ENCODE measurements at regions not wholly inside any gene's neighbourhood (a gene's known extent, or its start where the extent isn't known, plus 50 kb on each side); places are given as distances from the start of the nearest gene placed in this dataset.
A peak's percentile ranks its signal among the peaks of the same experiment; 100 is the strongest.

DNA sequence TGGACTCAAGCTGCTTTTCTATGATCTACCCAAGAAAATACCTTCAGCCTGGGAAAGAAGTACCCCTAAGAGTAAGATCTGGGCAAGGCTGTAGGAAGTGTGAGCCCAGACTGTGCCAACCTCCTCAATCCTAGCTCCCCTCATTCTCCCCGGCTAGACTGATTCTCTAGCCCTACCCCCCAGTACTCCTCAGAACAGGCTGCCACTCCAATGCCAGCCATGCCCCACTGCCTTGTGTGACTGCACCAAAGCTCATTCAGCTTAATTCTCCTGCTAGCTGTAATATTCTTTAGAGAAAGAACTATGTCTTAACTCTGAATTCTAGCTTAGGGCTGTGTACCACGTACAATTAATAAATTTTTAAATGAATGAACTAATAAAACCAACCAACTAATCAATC, 92.6 kb upstream of the AKIP1 start:
- no peak overlapping the region for H3K56ac ChIP-seq (ENCODE audit: low read length)
- WGBS (ENCODE audit: extremely low coverage, insufficient coverage, low lambda C conversion rate) = no CpG with 5 or more reads among the region's 2 CpGs
- no peak for DNase-seq
- H3K27me3 ChIP-seq (ENCODE audit: insufficient read depth, low read length, poor library complexity) = no peaks in the 10 kb centered on the region
- no peak overlapping the region for H2BK5ac ChIP-seq (ENCODE audit: low read length)
- no peak overlapping the region for H2AK5ac ChIP-seq (ENCODE audit: low read length)
- no peak overlapping the region for H3K4ac ChIP-seq (ENCODE audit: low read depth, low read length)
- H3K4me1 ChIP-seq (ENCODE audit: control insufficient read depth, low read depth, low read length) = peaks cover 18% of the 10 kb centered on the region
- H3K9ac ChIP-seq (ENCODE audit: low read length) = no peak overlapping the region
- no peaks in the 10 kb centered on the region for H3K79me1 ChIP-seq (ENCODE audit: low read length)
- H3K4me2 ChIP-seq (ENCODE audit: low read length) = no peak overlapping the region
- no peaks in the 10 kb centered on the region for H3K36me3 ChIP-seq (ENCODE audit: control insufficient read depth, insufficient read depth, low read length)
- H3K4me3 ChIP-seq (ENCODE audit: low read length) = no peak overlapping the region
- no peaks in the 10 kb centered on the region for H3K79me2 ChIP-seq (ENCODE audit: control insufficient read depth, insufficient read depth, low read length)
- no peak overlapping the region for H3K27ac ChIP-seq (ENCODE audit: low read depth, low read length)
- no peak overlapping the region for H4K8ac ChIP-seq (ENCODE audit: low read depth, low read length)
- no peak overlapping the region for H3K18ac ChIP-seq (ENCODE audit: low read length)
- no peak overlapping the region for H2BK15ac ChIP-seq (replicated peaks; ENCODE audit: low read depth)
- no peak overlapping the region for H2BK120ac ChIP-seq (ENCODE audit: low read depth, low read length)
- no peak overlapping the region for H3K23ac ChIP-seq (ENCODE audit: low read length)
- H4K5ac ChIP-seq (ENCODE audit: low read length) = no peak overlapping the region

DNA sequence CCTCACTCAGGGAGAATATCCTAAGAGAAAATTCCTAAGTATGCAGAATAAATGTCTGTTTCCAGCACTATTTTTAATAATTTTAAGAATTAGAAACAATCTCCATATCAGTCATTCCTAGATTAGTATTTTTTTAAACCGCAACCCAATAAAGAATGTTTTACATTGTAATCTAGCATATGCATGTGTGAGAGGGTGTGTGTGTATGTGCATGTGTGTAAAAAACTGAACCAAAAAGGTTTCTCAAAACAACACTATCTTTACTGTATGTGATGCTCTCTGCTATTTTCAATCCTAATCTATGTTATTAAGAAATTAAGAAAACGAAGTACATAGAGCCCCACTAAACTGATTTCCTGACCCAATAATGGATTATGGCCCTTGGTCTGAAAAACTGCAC, 90.6 kb upstream of the AKIP1 start:
- no peak overlapping the region for H3K27ac ChIP-seq (ENCODE audit: low read depth, low read length)
- no peak overlapping the region for H4K5ac ChIP-seq (ENCODE audit: low read length)
- H3K79me1 ChIP-seq (ENCODE audit: low read length) = no peaks in the 10 kb centered on the region
- peaks cover 6% of the 10 kb centered on the region for H3K4me1 ChIP-seq (ENCODE audit: control insufficient read depth, low read depth, low read length)
- WGBS (ENCODE audit: extremely low coverage, insufficient coverage, low lambda C conversion rate) = no CpG with 5 or more reads among the region's 2 CpGs
- no peak overlapping the region for H2AK5ac ChIP-seq (ENCODE audit: low read length)
- H3K4me2 ChIP-seq (ENCODE audit: low read length) = no peak overlapping the region
- H3K4me3 ChIP-seq (ENCODE audit: low read length) = no peak overlapping the region
- H3K56ac ChIP-seq (ENCODE audit: low read length) = no peak overlapping the region
- no peak overlapping the region for H2BK15ac ChIP-seq (replicated peaks; ENCODE audit: low read depth)
- H2BK5ac ChIP-seq (ENCODE audit: low read length) = no peak overlapping the region
- H3K9ac ChIP-seq (ENCODE audit: low read length) = no peak overlapping the region
- H3K36me3 ChIP-seq (ENCODE audit: control insufficient read depth, insufficient read depth, low read length) = no peaks in the 10 kb centered on the region
- H4K8ac ChIP-seq (ENCODE audit: low read depth, low read length) = no peak overlapping the region
- H3K79me2 ChIP-seq (ENCODE audit: control insufficient read depth, insufficient read depth, low read length) = no peaks in the 10 kb centered on the region
- no peak overlapping the region for H3K23ac ChIP-seq (ENCODE audit: low read length)
- H3K18ac ChIP-seq (ENCODE audit: low read length) = no peak overlapping the region
- no peak overlapping the region for H2BK120ac ChIP-seq (ENCODE audit: low read depth, low read length)
- DNase-seq = no peak
- H3K4ac ChIP-seq (ENCODE audit: low read depth, low read length) = no peak overlapping the region
- H3K27me3 ChIP-seq (ENCODE audit: insufficient read depth, low read length, poor library complexity) = no peaks in the 10 kb centered on the region

DNA sequence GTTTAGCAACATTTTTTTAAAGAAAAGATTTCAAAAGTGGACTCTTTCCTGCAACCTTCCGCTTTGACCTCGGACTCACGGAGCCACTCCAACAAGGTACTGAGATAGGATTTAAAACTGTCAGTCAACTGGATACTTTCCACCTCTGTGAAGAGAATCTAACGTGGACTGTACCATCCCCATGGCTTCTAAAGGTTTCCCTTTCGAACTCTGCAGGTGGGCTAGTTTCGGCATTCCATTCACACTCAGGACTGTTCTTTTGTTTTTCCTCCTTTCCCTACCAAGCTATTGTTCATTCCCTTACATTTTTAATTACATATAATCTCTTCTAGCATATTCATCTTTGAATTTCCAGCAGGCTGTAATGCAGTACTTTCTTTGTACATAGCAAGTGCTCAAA, 88.5 kb upstream of the AKIP1 start:
- Histone ChIP-seq H3K79me1 (ENCODE audit: low read length) (no peaks in the 10 kb centered on the region), H3K18ac (ENCODE audit: low read length) (no peak overlapping the region), H3K4me3 (ENCODE audit: low read length) (no peak overlapping the region), H3K9ac (ENCODE audit: low read length) (no peak overlapping the region), H3K4me1 (ENCODE audit: control insufficient read depth, low read depth, low read length) (peaks cover 15% of the 10 kb centered on the region), H3K56ac (ENCODE audit: low read length) (no peak overlapping the region), H3K23ac (ENCODE audit: low read length) (no peak overlapping the region), H2BK15ac (replicated peaks; ENCODE audit: low read depth) (no peak overlapping the region), H3K27ac (ENCODE audit: low read depth, low read length) (no peak overlapping the region), H2BK120ac (ENCODE audit: low read depth, low read length) (no peak overlapping the region), H2AK5ac (ENCODE audit: low read length) (no peak overlapping the region), H4K5ac (ENCODE audit: low read length) (no peak overlapping the region), H3K4me2 (ENCODE audit: low read length) (no peak overlapping the region), H2BK5ac (ENCODE audit: low read length) (no peak overlapping the region), H3K79me2 (ENCODE audit: control insufficient read depth, insufficient read depth, low read length) (no peaks in the 10 kb centered on the region), H4K8ac (ENCODE audit: low read depth, low read length) (no peak overlapping the region), H3K4ac (ENCODE audit: low read depth, low read length) (no peak overlapping the region), H3K27me3 (ENCODE audit: insufficient read depth, low read length, poor library complexity) (no peaks in the 10 kb centered on the region), H3K36me3 (ENCODE audit: control insufficient read depth, insufficient read depth, low read length) (no peaks in the 10 kb centered on the region)
- WGBS (ENCODE audit: extremely low coverage, insufficient coverage, low lambda C conversion rate) = no CpG with 5 or more reads among the region's 6 CpGs
- DNase-seq = peak; percentile 72

DNA sequence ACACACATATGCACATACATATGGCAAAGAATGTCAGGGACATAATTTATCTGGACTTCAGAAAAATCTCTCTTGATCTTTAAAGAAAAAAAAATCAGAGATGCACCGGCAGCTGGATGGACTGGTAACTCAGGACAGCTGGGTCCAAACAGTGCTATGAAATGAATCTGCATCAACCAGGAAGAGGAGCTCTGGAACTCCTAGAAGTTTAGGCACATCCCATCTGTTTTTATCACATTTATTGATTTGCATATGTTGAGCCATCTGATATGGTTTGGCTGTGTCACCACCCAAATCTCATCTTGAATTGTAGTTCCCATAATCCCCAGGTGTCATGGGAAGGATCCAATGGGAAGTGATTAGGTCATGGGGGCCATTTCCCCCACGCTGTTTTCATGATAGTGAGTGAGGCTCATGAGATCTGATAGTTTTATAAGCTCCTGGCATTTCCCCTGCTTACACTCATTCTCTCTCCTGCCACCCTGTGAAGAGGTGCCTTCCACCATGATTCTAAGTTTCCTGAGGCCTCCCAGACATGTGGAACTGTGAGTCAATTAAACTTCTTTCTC, 87.7 kb upstream of the AKIP1 start:
- Histone ChIP-seq H2BK15ac (replicated peaks; ENCODE audit: low read depth) (no peak overlapping the region), H3K36me3 (ENCODE audit: control insufficient read depth, insufficient read depth, low read length) (no peaks in the 10 kb centered on the region), H3K4ac (ENCODE audit: low read depth, low read length) (no peak overlapping the region), H3K27ac (ENCODE audit: low read depth, low read length) (no peak overlapping the region), H3K18ac (ENCODE audit: low read length) (no peak overlapping the region), H3K23ac (ENCODE audit: low read length) (no peak overlapping the region), H3K79me2 (ENCODE audit: control insufficient read depth, insufficient read depth, low read length) (no peaks in the 10 kb centered on the region), H2BK5ac (ENCODE audit: low read length) (no peak overlapping the region), H4K8ac (ENCODE audit: low read depth, low read length) (no peak overlapping the region), H4K5ac (ENCODE audit: low read length) (no peak overlapping the region), H3K4me2 (ENCODE audit: low read length) (no peak overlapping the region), H3K27me3 (ENCODE audit: insufficient read depth, low read length, poor library complexity) (no peaks in the 10 kb centered on the region), H3K79me1 (ENCODE audit: low read length) (no peaks in the 10 kb centered on the region), H3K9ac (ENCODE audit: low read length) (no peak overlapping the region), H2AK5ac (ENCODE audit: low read length) (no peak overlapping the region), H3K4me3 (ENCODE audit: low read length) (no peak overlapping the region), H2BK120ac (ENCODE audit: low read depth, low read length) (no peak overlapping the region), H3K56ac (ENCODE audit: low read length) (no peak overlapping the region), H3K4me1 (ENCODE audit: control insufficient read depth, low read depth, low read length) (peaks cover 17% of the 10 kb centered on the region)
- no CpG with 5 or more reads among the region's 2 CpGs for WGBS (ENCODE audit: extremely low coverage, insufficient coverage, low lambda C conversion rate)
- DNase-seq = peak; percentile 72

DNA sequence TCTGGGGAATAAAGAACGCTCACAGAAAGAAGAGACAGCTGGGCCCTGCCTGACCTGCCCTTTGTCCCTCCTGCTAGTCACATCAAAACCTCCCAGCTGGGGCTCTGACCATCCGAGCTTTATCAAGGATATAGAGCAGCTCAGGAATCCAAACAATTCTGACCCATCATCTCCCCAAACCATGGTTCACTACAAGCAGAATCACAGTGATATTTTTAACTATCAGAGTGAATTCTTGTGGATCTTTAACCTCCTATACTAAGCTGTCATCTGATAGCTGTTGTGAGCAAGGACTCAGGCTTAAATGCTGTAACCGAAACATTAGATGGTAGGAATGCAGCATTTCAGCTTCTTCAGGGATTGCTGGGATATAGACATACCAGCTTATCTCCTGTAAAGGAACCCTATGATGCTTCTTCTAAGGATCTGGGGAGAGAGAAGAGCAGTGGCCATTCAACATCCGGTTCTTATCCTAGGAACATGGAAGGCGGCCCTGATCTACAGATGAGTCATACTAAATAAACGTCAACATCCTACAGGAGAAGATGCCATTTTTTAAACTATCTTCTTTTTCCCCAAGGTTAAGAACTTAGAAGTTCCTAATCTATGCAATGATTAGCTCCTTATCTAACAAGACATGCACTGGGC, 84.7 kb upstream of the AKIP1 start:
- no peaks in the 10 kb centered on the region for H3K27me3 ChIP-seq (ENCODE audit: insufficient read depth, low read length, poor library complexity)
- no peak overlapping the region for H3K9ac ChIP-seq (ENCODE audit: low read length)
- no peak overlapping the region for H4K5ac ChIP-seq (ENCODE audit: low read length)
- H3K4me1 ChIP-seq (ENCODE audit: control insufficient read depth, low read depth, low read length) = peaks cover 17% of the 10 kb centered on the region
- DNase-seq = peak; percentile 95
- peaks cover 3% of the 10 kb centered on the region for H3K79me1 ChIP-seq (ENCODE audit: low read length)
- no CpG with 5 or more reads among the region's 6 CpGs for whole genome bisulfite sequencing (ENCODE audit: extremely low coverage, insufficient coverage, low lambda C conversion rate)
- no peak overlapping the region for H3K4ac ChIP-seq (ENCODE audit: low read depth, low read length)
- peak overlapping the region; percentile 40 for H3K56ac ChIP-seq (ENCODE audit: low read length)
- peak overlapping the region; percentile 84 for H3K27ac ChIP-seq (ENCODE audit: low read depth, low read length)
- H3K79me2 ChIP-seq (ENCODE audit: control insufficient read depth, insufficient read depth, low read length) = no peaks in the 10 kb centered on the region
- H2BK5ac ChIP-seq (ENCODE audit: low read length) = no peak overlapping the region
- H3K18ac ChIP-seq (ENCODE audit: low read length) = no peak overlapping the region
- H4K8ac ChIP-seq (ENCODE audit: low read depth, low read length) = no peak overlapping the region
- H2BK120ac ChIP-seq (ENCODE audit: low read depth, low read length) = no peak overlapping the region
- H3K4me2 ChIP-seq (ENCODE audit: low read length) = no peak overlapping the region
- no peak overlapping the region for H3K23ac ChIP-seq (ENCODE audit: low read length)
- no peak overlapping the region for H2BK15ac ChIP-seq (replicated peaks; ENCODE audit: low read depth)
- no peak overlapping the region for H3K4me3 ChIP-seq (ENCODE audit: low read length)
- no peaks in the 10 kb centered on the region for H3K36me3 ChIP-seq (ENCODE audit: control insufficient read depth, insufficient read depth, low read length)
- no peak overlapping the region for H2AK5ac ChIP-seq (ENCODE audit: low read length)
